CD4-positive, alpha-beta T cell treated with Interleukin-17A for 1 hour (primary cell): ENCODE measurements at regions not wholly inside any gene's neighbourhood (a gene's known extent, or its start where the extent isn't known, plus 50 kb on each side); places are given as distances from the start of the nearest gene placed in this dataset.
"Not testable (repeated sequence)": the region's sequence is repeated elsewhere in the genome, so short reads cannot be mapped to it uniquely, and the experiment has no call there.

Experiments
- DNase-seq: peaks from one replicate; pipeline ENCODE4 v3.0.0-alpha.2; 2020

DNA sequence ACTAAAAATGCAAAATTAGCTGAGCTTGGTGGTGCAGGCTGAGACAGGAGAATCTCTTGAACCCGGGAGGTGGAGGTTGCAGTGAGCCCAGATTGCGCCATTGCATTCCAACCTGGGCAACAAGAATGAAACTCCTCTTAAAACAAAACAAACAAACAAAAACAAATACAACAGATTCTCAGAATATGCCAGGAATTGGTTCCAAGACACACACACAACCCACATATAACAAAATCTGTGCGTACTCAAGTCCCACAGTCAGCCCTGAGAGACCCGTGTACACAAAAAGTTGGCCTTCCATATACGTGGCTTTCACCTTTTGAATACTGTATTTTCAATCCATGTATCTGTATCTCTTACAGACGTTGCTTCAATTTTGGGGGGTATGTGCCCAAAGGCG is 98.9 kb upstream of the MARCKS start:
- no peak for DNase-seq

GRCh38 chr6:113758826-113759574 is 98.1 kb upstream of the MARCKS start:
- no peak for DNase-seq

DNA sequence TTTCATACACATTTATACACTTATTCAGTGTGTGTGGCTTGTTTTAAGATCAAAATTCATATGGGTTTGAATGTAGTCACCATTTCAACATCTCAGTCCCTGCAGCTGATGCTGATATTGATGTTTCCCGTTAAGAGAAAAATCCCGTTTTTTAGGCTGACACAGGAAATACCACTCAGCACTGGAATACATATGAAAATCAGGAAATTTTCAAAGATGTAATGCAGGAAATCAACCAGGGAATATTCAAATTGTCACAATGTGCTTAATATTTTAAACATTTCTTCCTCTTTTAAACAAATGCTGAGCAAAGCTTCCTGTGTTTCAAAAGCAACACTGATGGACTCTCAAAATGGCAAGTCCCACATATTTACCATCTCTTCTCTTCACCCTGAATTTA is 94.5 kb upstream of the MARCKS start:
- no peak for DNase-seq

- no peak for DNase-seq
These were observed 93.8 kb upstream of the MARCKS start for GRCh38 chr6:113763311-113763766.

GRCh38 chr6:113763876-113764275 is 93.3 kb upstream of the MARCKS start:
- DNase-seq: no peak

- DNase-seq: no peak
These were observed 91.2 kb upstream of the MARCKS start for GRCh38 chr6:113765909-113766308.

DNA sequence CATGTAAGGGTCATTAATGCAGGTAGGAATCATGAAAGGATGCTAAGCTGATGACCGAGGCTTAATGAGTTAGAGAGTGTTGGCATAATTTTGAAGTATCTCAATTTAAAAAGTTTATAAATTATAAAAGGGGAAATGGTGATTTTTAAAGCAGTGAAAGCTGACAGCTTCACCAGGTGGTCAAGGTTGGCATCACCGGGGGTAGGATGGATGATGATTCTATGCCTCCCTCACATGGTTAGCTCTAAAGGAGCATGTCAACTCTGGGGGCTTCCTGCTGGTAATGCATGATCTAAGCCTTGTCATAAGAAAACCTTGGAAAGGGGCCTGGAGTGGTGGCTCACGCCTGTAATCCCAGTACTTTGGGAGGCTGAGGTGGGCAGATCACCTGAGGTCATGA is 89.2 kb upstream of the MARCKS start:
- DNase-seq: no peak

- no peak for DNase-seq
These were observed 84.2 kb upstream of the MARCKS start for GRCh38 chr6:113772961-113773360.

- DNase-seq: no peak
These were observed 82.9 kb upstream of the MARCKS start for GRCh38 chr6:113774127-113774825.

GRCh38 chr6:113776998-113777397 is 80.1 kb upstream of the MARCKS start:
- no peak for DNase-seq

DNA sequence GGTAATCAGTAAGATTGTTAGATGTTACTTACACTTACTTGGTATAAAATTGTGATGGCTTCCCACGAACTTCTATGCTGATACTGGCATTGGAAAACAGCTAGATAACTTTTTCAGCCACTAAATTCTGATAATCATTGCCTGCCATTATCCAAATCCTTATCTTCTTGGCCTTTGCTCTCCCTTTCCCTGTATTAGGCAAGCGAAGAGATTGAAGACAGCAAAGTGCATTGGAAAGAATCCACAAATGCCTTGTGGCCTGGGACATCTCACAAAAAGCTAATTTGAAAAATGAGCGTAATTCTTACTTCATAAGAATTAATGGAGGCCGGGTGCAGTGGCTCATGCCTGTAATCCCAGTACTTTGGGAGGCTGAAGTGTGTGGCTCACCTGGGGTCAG is 79.5 kb upstream of the MARCKS start:
- no peak for DNase-seq

GRCh38 chr6:113779656-113780055 is 77.5 kb upstream of the MARCKS start:
- DNase-seq: no peak

- no peak for DNase-seq
These were observed 74.5 kb upstream of the MARCKS start for GRCh38 chr6:113782636-113783035.

DNA sequence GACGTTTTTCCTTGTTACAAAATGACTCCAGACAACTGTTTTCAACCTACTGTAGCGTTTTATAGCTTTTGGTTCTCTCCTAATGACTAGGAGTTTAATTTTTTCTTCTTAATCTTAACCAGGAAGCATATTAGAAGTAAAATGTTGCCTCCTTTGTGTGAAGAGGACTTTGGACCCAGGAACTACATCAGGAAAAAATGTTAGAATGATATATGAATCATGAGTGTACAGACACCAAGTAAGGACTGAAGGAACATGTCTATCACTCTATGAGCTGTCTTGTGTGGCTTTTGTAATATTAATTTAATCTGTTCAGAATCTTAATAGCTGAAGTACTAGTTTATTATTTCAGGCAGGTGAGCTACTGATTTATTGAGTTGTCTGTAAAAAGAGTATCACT is 71.0 kb upstream of the MARCKS start:
- DNase-seq: no peak

- no peak for DNase-seq
These were observed 68.6 kb upstream of the MARCKS start for GRCh38 chr6:113788586-113788985.

- not testable (repeated sequence) for DNase-seq
These were observed 65.9 kb upstream of the MARCKS start for GRCh38 chr6:113791225-113791624.

DNA sequence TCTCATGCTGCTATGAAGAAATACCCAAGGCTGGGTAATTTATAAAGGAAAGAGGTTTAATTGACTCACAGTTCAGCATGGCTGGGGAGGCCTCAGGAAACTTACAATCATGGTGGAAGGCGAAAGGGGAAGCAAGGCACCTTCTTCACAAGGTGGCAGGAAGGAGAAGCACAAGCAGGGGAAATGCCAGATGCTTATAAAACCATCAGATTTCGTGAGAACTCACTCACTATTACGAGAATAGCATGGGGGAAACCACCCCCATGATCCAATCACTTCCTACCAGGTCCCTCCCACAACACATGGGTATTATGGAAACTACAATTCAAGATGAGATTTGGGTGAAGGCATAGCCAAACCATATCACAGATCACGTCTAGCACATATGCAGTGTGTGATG is 61.8 kb upstream of the MARCKS start:
- DNase-seq: not testable (repeated sequence)

DNA sequence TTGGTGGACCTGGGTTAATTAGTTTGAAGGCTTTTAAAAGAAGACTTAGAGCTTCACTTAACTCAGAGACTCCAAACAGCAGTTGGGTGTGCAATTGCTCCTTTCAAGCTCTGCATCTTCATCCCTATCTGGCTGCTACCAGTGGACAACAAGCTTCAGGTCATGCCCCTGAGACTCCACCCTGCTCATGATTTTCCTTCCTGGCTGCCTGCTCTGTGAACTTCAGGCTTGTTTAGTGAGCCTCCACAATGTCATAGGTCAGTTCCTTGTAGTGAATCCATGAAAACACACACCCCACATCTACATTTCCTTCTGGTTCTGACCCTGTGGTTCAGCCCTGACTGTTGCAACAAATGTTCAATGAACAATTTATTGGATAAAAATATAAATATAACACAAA is 61.1 kb upstream of the MARCKS start:
- DNase-seq: no peak

DNA sequence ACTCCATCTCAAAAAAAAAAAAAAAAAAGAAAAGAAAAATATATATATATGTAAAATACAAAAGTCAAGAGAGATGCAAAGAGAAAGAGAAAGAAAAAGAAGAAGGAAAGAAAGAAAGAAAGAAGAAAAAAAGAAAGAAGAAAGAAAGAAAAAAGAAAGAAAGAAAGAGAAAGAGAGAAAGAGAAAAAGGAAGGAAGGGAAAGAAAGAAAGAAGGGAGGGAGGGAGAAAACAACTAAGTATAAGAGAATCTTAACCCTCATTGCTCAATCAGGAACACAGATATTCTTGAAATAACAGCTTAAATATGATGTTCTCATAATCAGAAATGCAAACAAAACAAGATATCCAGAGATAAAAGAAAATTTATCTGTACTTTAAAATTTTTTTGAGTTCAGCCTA is 54.4 kb upstream of the MARCKS start:
- no peak for DNase-seq

DNA sequence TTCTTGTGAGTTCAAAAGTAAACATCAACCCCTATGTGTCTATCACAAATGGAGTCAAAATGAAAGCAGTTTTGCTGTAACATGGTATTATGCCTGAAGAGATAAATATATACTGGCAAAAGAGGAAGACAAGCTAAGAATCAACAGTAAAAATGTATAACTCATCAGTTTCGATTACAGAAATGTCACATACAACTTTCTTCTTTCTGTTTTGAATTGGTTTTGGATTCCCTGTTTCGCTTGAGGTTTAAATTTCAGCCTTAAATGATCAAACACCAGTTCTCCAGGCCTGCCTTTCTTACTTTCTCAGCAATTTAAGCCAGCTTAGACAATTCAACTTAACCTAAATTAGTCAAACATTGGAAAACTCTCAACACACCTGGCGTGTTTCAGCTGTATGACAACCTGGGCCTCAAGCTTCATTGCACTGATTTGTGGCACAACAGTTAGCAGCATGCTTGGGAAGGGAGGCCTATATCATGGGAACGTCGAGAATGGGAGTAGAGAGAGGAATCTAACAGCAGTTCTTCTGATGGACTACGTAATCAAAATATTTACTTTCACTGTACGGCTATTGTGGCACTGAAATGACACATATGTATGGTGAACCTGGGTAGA is 51.9 kb upstream of the MARCKS start:
- no peak for DNase-seq

DNA sequence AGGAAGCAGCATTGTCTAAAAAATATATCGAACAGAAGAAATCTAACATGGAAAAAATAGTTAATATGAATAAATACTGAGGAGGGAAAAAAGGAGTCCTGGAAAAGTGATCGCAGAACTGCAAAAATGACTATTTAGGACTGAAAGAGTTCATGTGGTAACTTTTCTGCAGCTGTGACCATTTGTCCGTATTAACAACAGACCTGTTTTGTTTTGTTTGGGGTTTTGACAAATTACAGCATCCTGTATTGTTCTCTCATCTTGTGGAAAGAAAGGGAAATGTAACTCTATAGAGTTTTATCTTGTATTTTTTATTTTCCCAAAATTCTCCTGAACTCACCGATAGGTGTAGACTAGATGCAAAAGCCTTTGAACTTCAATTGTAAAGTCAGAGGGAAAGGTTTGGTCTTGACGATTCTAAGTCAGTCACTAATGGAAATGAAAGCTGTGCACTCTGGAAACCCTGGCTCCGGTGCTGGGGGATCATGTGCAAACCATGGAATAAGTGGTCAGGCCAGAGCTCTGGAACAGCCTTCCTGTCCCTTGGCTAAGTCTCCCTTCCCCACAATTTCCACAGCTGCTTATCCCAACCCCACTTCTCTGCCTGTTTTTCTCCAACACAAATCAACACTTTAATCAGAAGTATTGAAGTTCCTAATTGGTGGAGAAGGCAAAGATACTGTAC is 51.2 kb upstream of the MARCKS start:
- DNase-seq: no peak
